PC-9 (cell line): ENCODE measurements at regions not wholly inside any gene's neighbourhood (a gene's known extent, or its start where the extent isn't known, plus 50 kb on each side); places are given as distances from the start of the nearest gene placed in this dataset.
"Not testable (repeated sequence)": the region's sequence is repeated elsewhere in the genome, so short reads cannot be mapped to it uniquely, and the experiment has no call there.

Experiments used
- BruUV-seq: library from RNA; stranded (reverse); fragments of 400-500 nt; replicated peaks from 2 replicates; lab custom pipeline; 2021; lab: Mats Ljungman, UMichigan
- CTCF ChIA-PET: fragments of 300-600 bp; sonication (Branson Sonifier 250); formaldehyde crosslinking; loops from one replicate; lab custom pipeline; 2022; ENCODE audit warnings: antibody characterized with exemption; lab: Charles Lee
- POLR2A ChIA-PET: fragments of 300-600 bp; sonication (Branson Sonifier 250); formaldehyde crosslinking; loops from one replicate; lab custom pipeline; 2022; ENCODE audit warnings: antibody characterized with exemption; ENCODE audit not compliant: unreplicated experiment; lab: Charles Lee
- DNase-seq, 2 experiments: peaks; one replicate each; pipeline versions ENCODE4 v3.0.0 to v3.0.0-alpha.2; 2015 to 2022; ENCODE audit warnings: mixed read lengths in 1 of 2
- H2AFZ ChIP-seq: fragments of 200-600 bp; sonication (generic); 2 replicates; pipeline ENCODE4 v1.8.1; 2017; ENCODE audit warnings: antibody characterized with exemption
- H3F3A ChIP-seq: fragments of 200-600 bp; sonication (generic); 2 replicates; pipeline ENCODE4 v1.8.1; 2017; ENCODE audit warnings: antibody characterized with exemption, mild to moderate bottlenecking, low read depth; ENCODE audit not compliant: insufficient read depth
- H3K27ac ChIP-seq: fragments of 200-600 bp; sonication (generic); 2 replicates; pipeline ENCODE4 v1.6.1; 2016; ENCODE audit warnings: mixed run types
- H3K27me3 ChIP-seq: fragments of 200-600 bp; sonication (generic); 2 replicates; pipeline ENCODE4 v1.6.1; 2016; ENCODE audit warnings: low read depth, mixed run types; ENCODE audit not compliant: insufficient read depth
- H3K36me3 ChIP-seq: fragments of 200-600 bp; sonication (generic); 2 replicates; pipeline ENCODE4 v1.6.1; 2016; ENCODE audit warnings: low read depth, mixed run types
- H3K4me1 ChIP-seq: fragments of 200-600 bp; sonication (generic); replicated peaks from 2 replicates; pipeline ENCODE4 v1.6.1; 2016; ENCODE audit warnings: mixed run types; ENCODE audit not compliant: insufficient read depth
- H3K4me2 ChIP-seq: fragments of 200-600 bp; sonication (generic); 2 replicates; pipeline ENCODE4 v1.6.1; 2017; ENCODE audit warnings: mixed run types
- H3K4me3 ChIP-seq: fragments of 200-600 bp; sonication (generic); 2 replicates; pipeline ENCODE4 v1.6.1; 2016; ENCODE audit warnings: mixed run types
- H3K79me2 ChIP-seq: fragments of 200-600 bp; sonication (generic); 2 replicates; pipeline ENCODE4 v1.6.1; 2017; ENCODE audit warnings: low read depth, mixed run types
- H3K9me2 ChIP-seq: fragments of 200-600 bp; sonication (generic); 2 replicates; pipeline ENCODE4 v1.8.1; 2017; ENCODE audit warnings: mild to moderate bottlenecking; ENCODE audit not compliant: insufficient read depth
- H3K9me3 ChIP-seq: fragments of 200-600 bp; sonication (generic); 2 replicates; pipeline ENCODE4 v1.8.1; 2016; ENCODE audit warnings: low read depth; ENCODE audit not compliant: insufficient read depth
- H4K20me1 ChIP-seq: fragments of 200-600 bp; sonication (generic); 2 replicates; pipeline ENCODE4 v1.8.1; 2017; ENCODE audit not compliant: insufficient read depth
- EZH2 ChIP-seq: fragments of 200-600 bp; sonication (generic); IDR thresholded peaks from 2 replicates; pipeline ENCODE4 v1.8.0; 2017; ENCODE audit warnings: antibody characterized with exemption, low read depth
- intact Hi-C: fragments of 100-400 bp; cut with micrococcal nuclease; formaldehyde crosslinking; loops from one replicate; pipeline ENCODE4 v1.10.0; 2022; ENCODE audit not compliant: unreplicated experiment
- TF ChIP-seq, protein P1 (sequence below): fragments of 200-600 bp; sonication (generic); conservative IDR thresholded peaks from 2 replicates; pipeline ENCODE4 v1.6.1; 2017; ENCODE audit warnings: mixed run types, antibody characterized with exemption, mild to moderate bottlenecking, moderate library complexity

GRCh38 chr1:87432685-87433084 is 104.0 kb downstream of the LMO4 start:
- no TSS peak for BruUV-seq
- H3K4me2 ChIP-seq, result no peak overlapping the region
- no peaks in the 10 kb centered on the region for H3K9me2 ChIP-seq
- intact Hi-C loops, result no loop called here
- DNase-seq, result no peak
- no peaks in the 10 kb centered on the region for H3K79me2 ChIP-seq
- H3K27me3 ChIP-seq, result no peaks in the 10 kb centered on the region
- ChIA-PET POLR2A (no interaction called here), CTCF (no interaction called here)
- no peak overlapping the region for H3K27ac ChIP-seq
- H3K36me3 ChIP-seq, result no peaks in the 10 kb centered on the region
- no peaks in the 10 kb centered on the region for H4K20me1 ChIP-seq
- no peak for TF ChIP-seq EZH2
- TF ChIP-seq, protein P1, sequence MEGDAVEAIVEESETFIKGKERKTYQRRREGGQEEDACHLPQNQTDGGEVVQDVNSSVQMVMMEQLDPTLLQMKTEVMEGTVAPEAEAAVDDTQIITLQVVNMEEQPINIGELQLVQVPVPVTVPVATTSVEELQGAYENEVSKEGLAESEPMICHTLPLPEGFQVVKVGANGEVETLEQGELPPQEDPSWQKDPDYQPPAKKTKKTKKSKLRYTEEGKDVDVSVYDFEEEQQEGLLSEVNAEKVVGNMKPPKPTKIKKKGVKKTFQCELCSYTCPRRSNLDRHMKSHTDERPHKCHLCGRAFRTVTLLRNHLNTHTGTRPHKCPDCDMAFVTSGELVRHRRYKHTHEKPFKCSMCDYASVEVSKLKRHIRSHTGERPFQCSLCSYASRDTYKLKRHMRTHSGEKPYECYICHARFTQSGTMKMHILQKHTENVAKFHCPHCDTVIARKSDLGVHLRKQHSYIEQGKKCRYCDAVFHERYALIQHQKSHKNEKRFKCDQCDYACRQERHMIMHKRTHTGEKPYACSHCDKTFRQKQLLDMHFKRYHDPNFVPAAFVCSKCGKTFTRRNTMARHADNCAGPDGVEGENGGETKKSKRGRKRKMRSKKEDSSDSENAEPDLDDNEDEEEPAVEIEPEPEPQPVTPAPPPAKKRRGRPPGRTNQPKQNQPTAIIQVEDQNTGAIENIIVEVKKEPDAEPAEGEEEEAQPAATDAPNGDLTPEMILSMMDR, result no peak
- H3K9me3 ChIP-seq, result no peaks in the 10 kb centered on the region; the same call in 1 of the 2 replicates
- H3F3A ChIP-seq, result no peaks in the 10 kb centered on the region
- H3K4me3 ChIP-seq, result no peak overlapping the region
- H3K4me1 ChIP-seq, result peaks cover 17% of the 10 kb centered on the region; the same call in 1 of the 2 replicates
- no peak overlapping the region for H2AFZ ChIP-seq

DNA sequence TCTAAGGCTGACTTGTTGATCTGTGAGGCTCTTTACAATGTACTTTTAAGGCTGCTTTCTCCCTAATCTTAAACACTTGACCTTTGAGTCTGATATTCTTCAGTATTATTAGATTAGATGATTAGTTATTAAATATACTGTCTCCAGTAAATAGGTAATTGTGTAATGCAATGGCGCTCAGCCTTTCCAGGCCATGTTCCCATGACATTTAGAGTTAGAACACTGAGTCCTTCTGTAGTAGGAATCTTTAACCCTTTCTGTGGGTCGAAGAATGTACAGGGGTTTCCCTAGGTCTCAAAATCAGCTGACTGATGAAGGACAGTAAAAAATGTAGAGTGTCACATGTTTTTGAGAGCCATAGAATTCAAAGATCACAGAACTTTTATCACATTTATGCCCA is 104.4 kb downstream of the LMO4 start:
- CTCF ChIA-PET, BruUV-seq, H4K20me1 ChIP-seq, H3K9me2 ChIP-seq, H3K9me3 ChIP-seq, H3K4me2 ChIP-seq, intact Hi-C loops, DNase-seq, H3K36me3 ChIP-seq, H2AFZ ChIP-seq, H3K79me2 ChIP-seq, H3K27me3 ChIP-seq, H3K4me3 ChIP-seq, H3K27ac ChIP-seq, H3F3A ChIP-seq, POLR2A ChIA-PET: not testable (repeated sequence)
- peaks cover 21% of the 10 kb centered on the region; the same call in 1 of the 2 replicates for H3K4me1 ChIP-seq

DNA sequence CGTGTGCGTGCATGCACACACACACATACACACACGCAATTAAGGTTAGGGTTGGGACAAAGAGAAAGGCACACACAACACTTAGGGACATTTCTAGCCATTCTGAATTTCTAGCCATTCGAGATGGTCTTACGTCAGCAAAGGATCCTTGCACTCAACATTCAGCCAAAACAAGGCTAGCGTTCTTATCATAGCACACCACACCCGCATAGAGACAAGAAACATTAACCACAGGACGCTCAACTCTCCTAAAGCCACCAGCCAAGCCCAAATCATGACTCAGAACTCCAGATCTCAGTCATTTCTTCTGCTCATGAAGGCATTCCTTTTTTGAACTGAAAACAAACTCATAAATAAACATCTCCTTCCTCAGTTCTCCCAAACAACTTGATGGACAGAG is 106.8 kb downstream of the LMO4 start:
- H3K9me2 ChIP-seq, result no peaks in the 10 kb centered on the region
- CTCF ChIA-PET, result no interaction called here
- TF ChIP-seq EZH2, result no peak
- TF ChIP-seq, protein P1, result no peak
- no peaks in the 10 kb centered on the region for H3K79me2 ChIP-seq
- no TSS peak for BruUV-seq
- no peaks in the 10 kb centered on the region for H4K20me1 ChIP-seq
- no peaks in the 10 kb centered on the region for H3K27me3 ChIP-seq
- no peak overlapping the region for H2AFZ ChIP-seq
- POLR2A ChIA-PET, result no interaction called here
- H3K4me2 ChIP-seq, result no peak overlapping the region
- intact Hi-C loops, result no loop called here
- no peaks in the 10 kb centered on the region; the same call in 1 of the 2 replicates for H3K9me3 ChIP-seq
- peak in 1 of 2 experiments; percentile 21 for DNase-seq
- H3F3A ChIP-seq, result no peaks in the 10 kb centered on the region
- H3K4me1 ChIP-seq, result peaks cover 23% of the 10 kb centered on the region; the same call in 1 of the 2 replicates
- no peak overlapping the region for H3K27ac ChIP-seq
- H3K4me3 ChIP-seq, result no peak overlapping the region
- no peaks in the 10 kb centered on the region for H3K36me3 ChIP-seq

DNA sequence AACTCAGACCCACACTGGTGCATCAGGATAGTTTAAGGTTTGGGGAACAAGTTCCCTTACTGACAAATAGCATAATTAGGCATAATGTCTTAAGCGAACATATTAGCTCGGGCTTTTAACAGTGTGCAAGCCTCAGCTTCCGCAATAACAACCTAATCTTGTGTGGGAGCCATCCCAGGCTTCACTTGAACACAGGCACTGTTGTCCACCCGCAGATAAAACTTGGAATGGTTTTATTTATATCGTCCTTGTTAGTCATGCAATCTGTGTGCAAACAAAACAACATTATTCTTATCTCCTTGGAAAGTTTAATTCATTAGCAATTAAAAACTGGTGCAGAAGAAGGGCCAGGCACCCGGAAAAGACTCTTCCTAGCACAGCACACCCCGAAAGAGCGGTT is 107.4 kb downstream of the LMO4 start:
- DNase-seq, H3K27ac ChIP-seq, POLR2A ChIA-PET, H3K9me3 ChIP-seq, H3F3A ChIP-seq, H3K27me3 ChIP-seq, intact Hi-C loops, H3K79me2 ChIP-seq, H3K9me2 ChIP-seq, H3K4me2 ChIP-seq, H3K36me3 ChIP-seq, CTCF ChIA-PET, H3K4me3 ChIP-seq, H4K20me1 ChIP-seq, H2AFZ ChIP-seq, BruUV-seq: not testable (repeated sequence)
- peaks cover 23% of the 10 kb centered on the region; the same call in 1 of the 2 replicates for H3K4me1 ChIP-seq
